ENCODE measurements at regions not wholly inside any gene's neighbourhood (a gene's known extent, or its start where the extent isn't known, plus 50 kb on each side); places are given as distances from the start of the nearest gene placed in this dataset.

DNA sequence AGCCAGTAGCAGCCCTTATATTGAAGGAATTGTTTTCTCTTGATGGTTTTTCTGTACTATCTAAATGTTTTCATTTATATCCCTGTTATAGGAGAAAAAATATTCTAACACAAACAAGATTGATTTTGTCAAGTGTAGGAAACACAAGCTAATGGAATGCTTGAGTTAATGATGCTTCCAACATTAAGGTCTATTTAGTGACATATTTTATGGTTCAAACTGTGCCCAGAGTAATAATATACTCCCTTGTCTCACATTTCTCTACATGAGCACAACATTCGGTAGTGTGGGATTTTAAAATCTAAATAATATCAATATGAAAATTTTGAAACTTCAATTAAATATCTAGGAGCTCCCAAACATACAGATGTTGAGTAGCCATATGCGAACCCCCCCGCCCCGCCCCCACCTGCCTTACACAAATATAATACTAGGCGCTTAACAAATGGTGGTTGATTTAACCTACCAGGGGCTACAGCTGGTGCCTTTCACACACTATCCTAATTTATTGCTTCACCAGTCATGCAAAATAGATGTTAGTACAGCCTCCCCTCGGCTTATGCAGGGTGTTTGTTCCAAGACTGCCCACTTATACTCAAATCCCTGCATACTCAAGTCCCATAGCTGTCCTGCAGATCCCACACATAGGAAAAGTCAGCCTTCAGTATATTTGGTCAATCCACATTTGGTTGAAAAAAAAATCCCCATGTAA is 124.1 kb upstream of the ACO1 start:
- Histone ChIP-seq H3K9me2 (replicated peaks; ENCODE audit: insufficient read depth, low read length) (no peaks in the 10 kb centered on the region), H3K4me2 (ENCODE audit: low read depth, low read length) (no peak overlapping the region), H4K20me1 (ENCODE audit: insufficient read depth, low read length) (no peaks in the 10 kb centered on the region), H2AFZ (ENCODE audit: low read length) (no peak overlapping the region), H3K9ac (ENCODE audit: low read length) (no peak overlapping the region), H3K4me3 (ENCODE audit: low read length) (no peak overlapping the region), H3K36me3 (replicated peaks; ENCODE audit: insufficient read depth, low read length) (no peaks in the 10 kb centered on the region), H3K79me2 (ENCODE audit: low read length) (no peaks in the 10 kb centered on the region), H3K9me3 (replicated peaks; ENCODE audit: insufficient read depth, low read length) (no peaks in the 10 kb centered on the region), H3F3A (ENCODE audit: insufficient read depth, low read length) (no peaks in the 10 kb centered on the region), H3K4me1 (ENCODE audit: low read length) (no peaks in the 10 kb centered on the region), H3K27me3 (replicated peaks; ENCODE audit: insufficient read depth, low read length) (no peaks in the 10 kb centered on the region), H3K27ac (ENCODE audit: low read length) (no peak overlapping the region)
- TF ChIP-seq EZH2phosphoT487 (IDR thresholded peaks at IDR 0.05; ENCODE audit: low read length) (no peak), EZH2 (optimal IDR thresholded peaks at IDR 0.05; ENCODE audit: low read depth, low read length) (no peak)
- TF ChIP-seq, protein P1, sequence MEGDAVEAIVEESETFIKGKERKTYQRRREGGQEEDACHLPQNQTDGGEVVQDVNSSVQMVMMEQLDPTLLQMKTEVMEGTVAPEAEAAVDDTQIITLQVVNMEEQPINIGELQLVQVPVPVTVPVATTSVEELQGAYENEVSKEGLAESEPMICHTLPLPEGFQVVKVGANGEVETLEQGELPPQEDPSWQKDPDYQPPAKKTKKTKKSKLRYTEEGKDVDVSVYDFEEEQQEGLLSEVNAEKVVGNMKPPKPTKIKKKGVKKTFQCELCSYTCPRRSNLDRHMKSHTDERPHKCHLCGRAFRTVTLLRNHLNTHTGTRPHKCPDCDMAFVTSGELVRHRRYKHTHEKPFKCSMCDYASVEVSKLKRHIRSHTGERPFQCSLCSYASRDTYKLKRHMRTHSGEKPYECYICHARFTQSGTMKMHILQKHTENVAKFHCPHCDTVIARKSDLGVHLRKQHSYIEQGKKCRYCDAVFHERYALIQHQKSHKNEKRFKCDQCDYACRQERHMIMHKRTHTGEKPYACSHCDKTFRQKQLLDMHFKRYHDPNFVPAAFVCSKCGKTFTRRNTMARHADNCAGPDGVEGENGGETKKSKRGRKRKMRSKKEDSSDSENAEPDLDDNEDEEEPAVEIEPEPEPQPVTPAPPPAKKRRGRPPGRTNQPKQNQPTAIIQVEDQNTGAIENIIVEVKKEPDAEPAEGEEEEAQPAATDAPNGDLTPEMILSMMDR (IDR thresholded peaks at IDR 0.05; ENCODE audit: low read length): no peak
- no peak for DNase-seq

DNA sequence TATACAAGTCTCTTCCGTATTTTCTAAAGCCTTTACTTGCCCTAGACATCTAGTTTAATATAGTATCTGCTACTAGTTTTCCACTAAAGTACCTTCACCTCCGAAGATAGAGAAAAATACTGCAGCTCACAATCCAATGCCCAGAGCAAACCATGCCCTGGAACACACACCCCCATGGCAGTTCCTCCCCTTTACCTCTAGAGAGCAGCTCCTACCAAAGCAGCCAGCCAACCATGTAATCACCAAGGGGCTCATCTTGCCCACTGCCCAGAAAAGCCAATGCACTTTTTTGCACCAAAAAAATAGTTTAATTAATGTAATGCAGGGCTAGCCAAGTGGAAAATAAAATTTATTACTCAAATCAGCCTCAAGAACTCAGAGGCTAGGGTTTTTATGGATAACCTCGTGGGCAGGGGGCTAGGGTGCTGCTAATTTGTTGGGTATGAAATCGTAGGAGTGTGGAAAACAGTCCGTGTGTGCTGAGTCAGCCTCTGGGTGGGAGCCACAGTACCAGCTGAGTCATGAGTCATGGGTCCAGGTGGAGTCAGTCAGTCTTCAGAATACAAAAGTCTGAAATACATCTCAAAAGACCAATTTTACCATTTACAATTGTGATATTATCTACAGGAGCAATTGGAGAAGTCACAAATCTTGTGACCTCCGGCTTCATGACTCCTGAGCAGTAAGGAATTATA is 120.1 kb upstream of the ACO1 start:
- no peaks in the 10 kb centered on the region for H3K79me2 ChIP-seq (ENCODE audit: low read length)
- no peaks in the 10 kb centered on the region for H3F3A ChIP-seq (ENCODE audit: insufficient read depth, low read length)
- H4K20me1 ChIP-seq (ENCODE audit: insufficient read depth, low read length): no peaks in the 10 kb centered on the region
- H3K4me1 ChIP-seq (ENCODE audit: low read length): no peaks in the 10 kb centered on the region
- no peak overlapping the region for H2AFZ ChIP-seq (ENCODE audit: low read length)
- DNase-seq: no peak
- H3K36me3 ChIP-seq (replicated peaks; ENCODE audit: insufficient read depth, low read length): no peaks in the 10 kb centered on the region
- TF ChIP-seq EZH2 (optimal IDR thresholded peaks at IDR 0.05; ENCODE audit: low read depth, low read length): no peak
- no peak for TF ChIP-seq EZH2phosphoT487 (IDR thresholded peaks at IDR 0.05; ENCODE audit: low read length)
- no peaks in the 10 kb centered on the region for H3K27me3 ChIP-seq (replicated peaks; ENCODE audit: insufficient read depth, low read length)
- no peak overlapping the region for H3K4me3 ChIP-seq (ENCODE audit: low read length)
- H3K9me2 ChIP-seq (replicated peaks; ENCODE audit: insufficient read depth, low read length): no peaks in the 10 kb centered on the region
- no peak overlapping the region for H3K9ac ChIP-seq (ENCODE audit: low read length)
- no peak overlapping the region for H3K4me2 ChIP-seq (ENCODE audit: low read depth, low read length)
- no peak overlapping the region for H3K27ac ChIP-seq (ENCODE audit: low read length)
- no peaks in the 10 kb centered on the region for H3K9me3 ChIP-seq (replicated peaks; ENCODE audit: insufficient read depth, low read length)

DNA sequence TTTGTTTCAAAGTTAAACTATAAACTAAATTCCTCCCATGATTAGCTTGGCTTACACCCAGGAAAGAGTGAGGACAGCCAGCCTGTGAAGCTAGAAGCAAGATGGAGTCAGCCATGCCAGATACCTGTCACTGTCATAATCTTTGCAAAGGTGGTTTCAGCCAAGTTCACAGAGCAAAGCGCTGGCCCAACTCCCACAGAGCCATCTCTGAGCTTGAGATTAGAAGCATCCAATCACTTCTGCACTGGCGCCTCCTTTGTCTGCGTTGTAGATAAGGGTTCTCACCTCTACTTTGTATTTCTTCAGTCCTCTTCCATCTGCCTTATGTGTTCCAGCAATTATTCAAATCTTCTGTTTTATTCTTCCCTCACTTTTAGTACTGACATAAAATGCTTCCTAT is 119.4 kb upstream of the ACO1 start:
- H2AFZ ChIP-seq (ENCODE audit: low read length): no peak overlapping the region
- no peaks in the 10 kb centered on the region for H3K27me3 ChIP-seq (replicated peaks; ENCODE audit: insufficient read depth, low read length)

More for the DNA sequence above, 119.4 kb upstream of the ACO1 start:
- Histone ChIP-seq H3K4me3 (ENCODE audit: low read length) (no peak overlapping the region), H3K27ac (ENCODE audit: low read length) (no peak overlapping the region), H3K9me2 (replicated peaks; ENCODE audit: insufficient read depth, low read length) (no peaks in the 10 kb centered on the region), H4K20me1 (ENCODE audit: insufficient read depth, low read length) (no peaks in the 10 kb centered on the region), H3K79me2 (ENCODE audit: low read length) (no peaks in the 10 kb centered on the region), H3K36me3 (replicated peaks; ENCODE audit: insufficient read depth, low read length) (no peaks in the 10 kb centered on the region), H3K9me3 (replicated peaks; ENCODE audit: insufficient read depth, low read length) (no peaks in the 10 kb centered on the region), H3K9ac (ENCODE audit: low read length) (no peak overlapping the region), H3K4me1 (ENCODE audit: low read length) (no peaks in the 10 kb centered on the region), H3K4me2 (ENCODE audit: low read depth, low read length) (no peak overlapping the region), H3F3A (ENCODE audit: insufficient read depth, low read length) (no peaks in the 10 kb centered on the region)
- no peak for TF ChIP-seq EZH2 (optimal IDR thresholded peaks at IDR 0.05; ENCODE audit: low read depth, low read length)
- TF ChIP-seq, protein P1 (IDR thresholded peaks at IDR 0.05; ENCODE audit: low read length): no peak
- no peak for TF ChIP-seq EZH2phosphoT487 (IDR thresholded peaks at IDR 0.05; ENCODE audit: low read length)
- no peak for DNase-seq
